HG03066 (cell line): ENCODE measurements at regions not wholly inside any gene's neighbourhood (a gene's known extent, or its start where the extent isn't known, plus 50 kb on each side); places are given as distances from the start of the nearest gene placed in this dataset.
"Not testable (repeated sequence)": the region's sequence is repeated elsewhere in the genome, so short reads cannot be mapped to it uniquely, and the experiment has no call there.

Experiments
- ATAC-seq: cut with Tn5 transposase; IDR thresholded peaks from one replicate; pipeline ENCODE4 v1.9.1; 2021; ENCODE audit warnings: low read depth; ENCODE audit not compliant: unreplicated experiment

- ATAC-seq: no peak
Measured at GRCh38 chr11:24390016-24390415, 106.8 kb upstream of the LUZP2 start.

- no peak for ATAC-seq
Measured at GRCh38 chr11:24390762-24391161, 106.1 kb upstream of the LUZP2 start.

- ATAC-seq: no peak
Measured at GRCh38 chr11:24391167-24391566, 105.7 kb upstream of the LUZP2 start.

- no peak for ATAC-seq
Measured at GRCh38 chr11:24400059-24400665, 96.7 kb upstream of the LUZP2 start.

GRCh38 chr11:24406389-24406788 lies 90.5 kb upstream of the LUZP2 start:
- ATAC-seq: no peak

- no peak for ATAC-seq
Measured at GRCh38 chr11:24406980-24407379, 89.9 kb upstream of the LUZP2 start.

GRCh38 chr11:24407733-24408132 lies 89.1 kb upstream of the LUZP2 start:
- ATAC-seq: no peak

- no peak for ATAC-seq
Measured at GRCh38 chr11:24408202-24408601, 88.7 kb upstream of the LUZP2 start.

GRCh38 chr11:24411791-24412190 lies 85.1 kb upstream of the LUZP2 start:
- ATAC-seq: no peak

GRCh38 chr11:24412722-24413121 lies 84.1 kb upstream of the LUZP2 start:
- no peak for ATAC-seq

- no peak for ATAC-seq
Measured at GRCh38 chr11:24413391-24413790, 83.5 kb upstream of the LUZP2 start.

GRCh38 chr11:24415955-24416636 lies 80.8 kb upstream of the LUZP2 start:
- ATAC-seq: not testable (repeated sequence)

- ATAC-seq: no peak
Measured at GRCh38 chr11:24421766-24422165, 75.1 kb upstream of the LUZP2 start.

GRCh38 chr11:24422376-24422775 lies 74.5 kb upstream of the LUZP2 start:
- no peak for ATAC-seq

GRCh38 chr11:24437123-24437522 lies 59.7 kb upstream of the LUZP2 start:
- ATAC-seq: no peak
